SK-N-SH treated with all-trans-retinoic acid at 6 μM for 48 hours (cell line): ENCODE measurements at regions not wholly inside any gene's neighbourhood (a gene's known extent, or its start where the extent isn't known, plus 50 kb on each side); places are given as distances from the start of the nearest gene placed in this dataset.

ENCODE experiments used
- ATAC-seq: fragments of 200-7000 bp; cut with Tn5 transposase; 3 replicates; pipeline ENCODE4 v1.9.1; 2020; ENCODE audit warnings: mild to moderate bottlenecking, moderate library complexity
- ARNTL ChIP-seq: fragments of 450-650 bp; formaldehyde crosslinking; IDR thresholded peaks from 2 replicates; pipeline ENCODE4 v1.5.0; 2020; ENCODE audit warnings: low read depth, mild to moderate bottlenecking, moderate library complexity, borderline replicate concordance
- BACH2 ChIP-seq: fragments of 250-450 bp; sonication (Bioruptor Pico); IDR thresholded peaks from 2 replicates; pipeline ENCODE4 v1.9.0; 2021; ENCODE audit warnings: mild to moderate bottlenecking, borderline replicate concordance
- CREB5 ChIP-seq: fragments of 250-450 bp; sonication (Bioruptor Pico); IDR thresholded peaks from 2 replicates; pipeline ENCODE4 v1.5.1; 2020; ENCODE audit warnings: low read depth, mild to moderate bottlenecking, moderate library complexity
- CSRNP3 ChIP-seq: fragments of 250-450 bp; sonication (Bioruptor Pico); IDR thresholded peaks from 2 replicates; pipeline ENCODE4 v1.5.1; 2021; ENCODE audit warnings: mild to moderate bottlenecking, moderate library complexity
- ESRRG ChIP-seq: fragments of 250-450 bp; sonication (Bioruptor Pico); IDR thresholded peaks from 2 replicates; pipeline ENCODE4 v1.6.1; 2021; ENCODE audit warnings: mild to moderate bottlenecking
- GLIS3 ChIP-seq: fragments of 250-450 bp; sonication (Bioruptor Pico); IDR thresholded peaks from 2 replicates; pipeline ENCODE4 v1.5.0; 2020; ENCODE audit warnings: mild to moderate bottlenecking, moderate library complexity
- ISL1 ChIP-seq: fragments of 250-450 bp; sonication (Bioruptor Pico); IDR thresholded peaks from 2 replicates; pipeline ENCODE4 v2.1.2; 2022; ENCODE audit warnings: mild to moderate bottlenecking, moderate library complexity
- OSR1 ChIP-seq: fragments of 250-450 bp; sonication (Bioruptor Pico); IDR thresholded peaks from 2 replicates; pipeline ENCODE4 v1.8.0; 2022; ENCODE audit warnings: moderate library complexity, mild to moderate bottlenecking, inconsistent platforms
- PATZ1 ChIP-seq: fragments of 250-450 bp; sonication (Bioruptor Pico); IDR thresholded peaks from 2 replicates; pipeline ENCODE4 v1.8.0; 2020; ENCODE audit warnings: mild to moderate bottlenecking, moderate library complexity, borderline replicate concordance
- POU6F1 ChIP-seq: fragments of 250-450 bp; sonication (Bioruptor Pico); IDR thresholded peaks from 2 replicates; pipeline ENCODE4 v1.8.0; 2021; ENCODE audit warnings: low read depth, mild to moderate bottlenecking, moderate library complexity, borderline replicate concordance
- RARB ChIP-seq: fragments of 250-450 bp; sonication (Bioruptor Pico); IDR thresholded peaks from 2 replicates; pipeline ENCODE4 v1.8.0; 2021; ENCODE audit warnings: mild to moderate bottlenecking, moderate library complexity
- SNAI2 ChIP-seq: fragments of 250-450 bp; sonication (Bioruptor Pico); IDR thresholded peaks from 2 replicates; pipeline ENCODE4 v1.5.0; 2020; ENCODE audit warnings: mild to moderate bottlenecking, moderate library complexity
- TCF4 ChIP-seq: fragments of 250-450 bp; sonication (Bioruptor Pico); IDR thresholded peaks from 2 replicates; pipeline ENCODE4 v1.8.0; 2021; ENCODE audit warnings: mild to moderate bottlenecking, moderate library complexity, borderline replicate concordance
- TSHZ2 ChIP-seq: fragments of 250-450 bp; sonication (Bioruptor Pico); IDR thresholded peaks from 2 replicates; pipeline ENCODE4 v1.5.0; 2020; ENCODE audit warnings: mild to moderate bottlenecking, moderate library complexity
- ZC3H10 ChIP-seq: fragments of 250-450 bp; sonication (Bioruptor Pico); IDR thresholded peaks from 2 replicates; pipeline ENCODE4 v1.5.1; 2021; ENCODE audit warnings: mild to moderate bottlenecking, moderate library complexity
- ZFP3 ChIP-seq: fragments of 250-450 bp; sonication (Bioruptor Pico); IDR thresholded peaks from 2 replicates; pipeline ENCODE4 v1.5.0; 2020; ENCODE audit warnings: mild to moderate bottlenecking, moderate library complexity
- ZFP30 ChIP-seq: fragments of 450-650 bp; formaldehyde crosslinking; IDR thresholded peaks from 2 replicates; pipeline ENCODE4 v1.5.0; 2022; ENCODE audit warnings: mild to moderate bottlenecking, moderate library complexity
- ZNF565 ChIP-seq: fragments of 450-650 bp; formaldehyde crosslinking; conservative IDR thresholded peaks from 2 replicates; pipeline ENCODE4 v1.5.0; 2020; ENCODE audit warnings: low read depth, mild to moderate bottlenecking, moderate library complexity
- ZNF70 ChIP-seq: fragments of 450-650 bp; formaldehyde crosslinking; IDR thresholded peaks from 2 replicates; pipeline ENCODE4 v1.5.0; 2020; ENCODE audit warnings: mild to moderate bottlenecking, moderate library complexity
- ZNF8 ChIP-seq: fragments of 450-650 bp; formaldehyde crosslinking; IDR thresholded peaks from 2 replicates; pipeline ENCODE4 v1.5.0; 2020; ENCODE audit warnings: mild to moderate bottlenecking, moderate library complexity

- ATAC-seq, result no peak
Observed at GRCh38 chr20:53712212-53712977, 118.8 kb upstream of the ZNF217 start.

GRCh38 chr20:53711333-53712211, 117.9 kb upstream of the ZNF217 start:
- no peak for ATAC-seq
- TF ChIP-seq ISL1 (no peak), ZNF565 (CRISPR knock-in tag) (no peak), ESRRG (no peak), PATZ1 (CRISPR knock-in tag) (no peak), ZFP30 (CRISPR knock-in tag) (no peak), ZNF8 (no peak), OSR1 (CRISPR knock-in tag) (no peak), SNAI2 (no peak), CSRNP3 (CRISPR knock-in tag) (no peak), ZC3H10 (CRISPR knock-in tag) (no peak), TCF4 (CRISPR knock-in tag) (no peak)

More at GRCh38 chr20:53712212-53712977, 118.8 kb upstream of the ZNF217 start:
- no peak for TF ChIP-seq CSRNP3 (CRISPR knock-in tag)
- no peak for TF ChIP-seq TSHZ2
- no peak for TF ChIP-seq GLIS3 (CRISPR knock-in tag)
- TF ChIP-seq RARB (CRISPR knock-in tag), result no peak
- no peak for TF ChIP-seq ZNF8
- TF ChIP-seq CREB5 (CRISPR knock-in tag), result no peak
- TF ChIP-seq BACH2, result no peak
- no peak for TF ChIP-seq ZFP3 (CRISPR knock-in tag)
- no peak for TF ChIP-seq POU6F1 (CRISPR knock-in tag)
- TF ChIP-seq ZNF70 (CRISPR knock-in tag), result no peak
- no peak for TF ChIP-seq TCF4 (CRISPR knock-in tag)
- no peak for TF ChIP-seq ARNTL
